ENCODE measurements at regions not wholly inside any gene's neighbourhood (a gene's known extent, or its start where the extent isn't known, plus 50 kb on each side); places are given as distances from the start of the nearest gene placed in this dataset.
A peak's percentile ranks its signal among the peaks of the same experiment; 100 is the strongest.

DNA sequence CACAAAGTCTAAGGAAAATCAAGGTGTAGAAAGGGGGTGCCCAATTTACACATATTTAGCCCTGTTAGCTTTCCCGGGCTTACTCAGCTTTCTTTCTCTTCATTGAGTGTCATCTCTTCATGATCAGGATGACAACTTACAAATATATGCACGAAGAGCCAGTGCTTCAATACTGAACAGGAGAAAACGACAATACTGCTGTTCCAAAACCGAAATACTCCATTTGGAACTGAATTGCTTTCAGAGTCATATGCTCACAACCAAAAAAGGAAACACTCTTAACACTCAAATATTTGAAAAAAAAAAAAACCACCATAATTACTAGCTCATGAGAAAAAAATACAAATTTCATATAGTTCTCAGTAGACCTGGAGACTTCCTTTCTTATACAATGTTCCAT, 272.1 kb upstream of the DUSP10 start (continued):
- TF ChIP-seq, protein P1, sequence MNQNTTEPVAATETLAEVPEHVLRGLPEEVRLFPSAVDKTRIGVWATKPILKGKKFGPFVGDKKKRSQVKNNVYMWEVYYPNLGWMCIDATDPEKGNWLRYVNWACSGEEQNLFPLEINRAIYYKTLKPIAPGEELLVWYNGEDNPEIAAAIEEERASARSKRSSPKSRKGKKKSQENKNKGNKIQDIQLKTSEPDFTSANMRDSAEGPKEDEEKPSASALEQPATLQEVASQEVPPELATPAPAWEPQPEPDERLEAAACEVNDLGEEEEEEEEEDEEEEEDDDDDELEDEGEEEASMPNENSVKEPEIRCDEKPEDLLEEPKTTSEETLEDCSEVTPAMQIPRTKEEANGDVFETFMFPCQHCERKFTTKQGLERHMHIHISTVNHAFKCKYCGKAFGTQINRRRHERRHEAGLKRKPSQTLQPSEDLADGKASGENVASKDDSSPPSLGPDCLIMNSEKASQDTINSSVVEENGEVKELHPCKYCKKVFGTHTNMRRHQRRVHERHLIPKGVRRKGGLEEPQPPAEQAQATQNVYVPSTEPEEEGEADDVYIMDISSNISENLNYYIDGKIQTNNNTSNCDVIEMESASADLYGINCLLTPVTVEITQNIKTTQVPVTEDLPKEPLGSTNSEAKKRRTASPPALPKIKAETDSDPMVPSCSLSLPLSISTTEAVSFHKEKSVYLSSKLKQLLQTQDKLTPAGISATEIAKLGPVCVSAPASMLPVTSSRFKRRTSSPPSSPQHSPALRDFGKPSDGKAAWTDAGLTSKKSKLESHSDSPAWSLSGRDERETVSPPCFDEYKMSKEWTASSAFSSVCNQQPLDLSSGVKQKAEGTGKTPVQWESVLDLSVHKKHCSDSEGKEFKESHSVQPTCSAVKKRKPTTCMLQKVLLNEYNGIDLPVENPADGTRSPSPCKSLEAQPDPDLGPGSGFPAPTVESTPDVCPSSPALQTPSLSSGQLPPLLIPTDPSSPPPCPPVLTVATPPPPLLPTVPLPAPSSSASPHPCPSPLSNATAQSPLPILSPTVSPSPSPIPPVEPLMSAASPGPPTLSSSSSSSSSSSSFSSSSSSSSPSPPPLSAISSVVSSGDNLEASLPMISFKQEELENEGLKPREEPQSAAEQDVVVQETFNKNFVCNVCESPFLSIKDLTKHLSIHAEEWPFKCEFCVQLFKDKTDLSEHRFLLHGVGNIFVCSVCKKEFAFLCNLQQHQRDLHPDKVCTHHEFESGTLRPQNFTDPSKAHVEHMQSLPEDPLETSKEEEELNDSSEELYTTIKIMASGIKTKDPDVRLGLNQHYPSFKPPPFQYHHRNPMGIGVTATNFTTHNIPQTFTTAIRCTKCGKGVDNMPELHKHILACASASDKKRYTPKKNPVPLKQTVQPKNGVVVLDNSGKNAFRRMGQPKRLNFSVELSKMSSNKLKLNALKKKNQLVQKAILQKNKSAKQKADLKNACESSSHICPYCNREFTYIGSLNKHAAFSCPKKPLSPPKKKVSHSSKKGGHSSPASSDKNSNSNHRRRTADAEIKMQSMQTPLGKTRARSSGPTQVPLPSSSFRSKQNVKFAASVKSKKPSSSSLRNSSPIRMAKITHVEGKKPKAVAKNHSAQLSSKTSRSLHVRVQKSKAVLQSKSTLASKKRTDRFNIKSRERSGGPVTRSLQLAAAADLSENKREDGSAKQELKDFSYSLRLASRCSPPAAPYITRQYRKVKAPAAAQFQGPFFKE (tag by site-specific recombination; IDR thresholded peaks at IDR 0.05; ENCODE audit: borderline replicate concordance), result no peak
- TF ChIP-seq ZNF596 (tag by site-specific recombination; IDR thresholded peaks at IDR 0.05), result no peak

DNA sequence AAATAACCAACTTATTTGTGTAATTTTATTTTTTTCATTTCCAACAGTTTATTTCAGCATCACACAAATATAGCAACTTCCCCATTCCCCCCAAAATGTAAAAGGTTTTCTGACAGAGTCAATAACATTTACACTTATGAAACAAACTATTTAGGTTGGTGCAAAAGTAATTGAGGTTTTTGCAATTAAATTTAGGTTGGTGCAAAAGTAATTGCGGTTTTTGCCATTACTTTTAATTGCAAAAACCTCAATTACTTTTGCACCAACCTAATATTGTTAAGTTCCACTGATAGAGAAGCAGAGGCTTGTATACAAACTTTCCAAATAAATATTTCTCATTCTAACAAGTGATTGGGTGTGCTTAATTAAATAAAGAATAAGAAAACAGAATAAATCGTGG, 270.9 kb upstream of the DUSP10 start:
- CTCF ChIA-PET, result no interaction called here

DNA sequence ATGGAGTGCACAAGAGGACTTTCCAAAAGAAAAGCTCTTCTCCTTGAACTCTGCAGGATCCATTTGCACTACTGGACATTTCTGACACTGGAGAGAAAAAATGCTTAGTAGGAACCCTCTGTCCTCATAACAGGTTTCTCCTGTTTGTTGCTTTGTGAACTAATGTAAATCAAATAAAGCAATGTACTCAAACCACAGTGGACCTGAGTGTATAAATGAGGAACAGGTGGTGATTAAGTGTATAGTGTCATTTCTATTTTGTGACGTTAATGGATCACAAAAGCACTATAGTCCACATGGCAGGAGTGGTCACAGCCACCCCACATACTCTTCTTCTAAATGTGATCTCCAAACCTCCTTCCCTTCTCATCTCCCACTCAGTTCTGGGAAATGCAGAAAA, 268.4 kb upstream of the DUSP10 start:
- H3K4me3 ChIP-seq (ENCODE audit: low read depth, low read length), result no peak overlapping the region
- H3K4me1 ChIP-seq (ENCODE audit: control insufficient read depth, insufficient read depth, low read length), result no peaks in the 10 kb centered on the region
- H3K9me3 ChIP-seq (ENCODE audit: control insufficient read depth, insufficient read depth, low read depth, low read length), result no peaks in the 10 kb centered on the region
- POLR2A ChIA-PET, result no interaction called here
- H3K36me3 ChIP-seq (ENCODE audit: control insufficient read depth in 2 of 2, insufficient read depth in 1 of 2, low read length in 2 of 2), result no peaks in the 10 kb centered on the region
- TF ChIP-seq ZNF354C (tag by site-specific recombination; IDR thresholded peaks at IDR 0.05; ENCODE audit: borderline replicate concordance, low read depth), result no peak
- CTCF ChIA-PET, result interaction anchor here (0.6 to 1.5 kb wide), 7 partner anchors 71 to 1093 kb away, joined by 3 to 6 read pairs (median 3); partner anchors contain the start of gene DUSP10
- H3K27ac ChIP-seq (ENCODE audit: extremely low read depth, low read depth, low read length), result no peak overlapping the region

More for the DNA sequence above, 270.9 kb upstream of the DUSP10 start:
- TF ChIP-seq ZNF23 (tag by site-specific recombination; IDR thresholded peaks at IDR 0.05; ENCODE audit: borderline replicate concordance) (no peak), ZNF335 (tag by site-specific recombination; conservative IDR thresholded peaks at IDR 0.05) (no peak), ZNF394 (tag by site-specific recombination; IDR thresholded peaks at IDR 0.05; ENCODE audit: borderline replicate concordance) (no peak), ZNF624 (tag by site-specific recombination; IDR thresholded peaks at IDR 0.05) (no peak), ZNF830 (tag by site-specific recombination; IDR thresholded peaks at IDR 0.05; ENCODE audit: low read depth) (no peak)
- TF ChIP-seq, protein P2, sequence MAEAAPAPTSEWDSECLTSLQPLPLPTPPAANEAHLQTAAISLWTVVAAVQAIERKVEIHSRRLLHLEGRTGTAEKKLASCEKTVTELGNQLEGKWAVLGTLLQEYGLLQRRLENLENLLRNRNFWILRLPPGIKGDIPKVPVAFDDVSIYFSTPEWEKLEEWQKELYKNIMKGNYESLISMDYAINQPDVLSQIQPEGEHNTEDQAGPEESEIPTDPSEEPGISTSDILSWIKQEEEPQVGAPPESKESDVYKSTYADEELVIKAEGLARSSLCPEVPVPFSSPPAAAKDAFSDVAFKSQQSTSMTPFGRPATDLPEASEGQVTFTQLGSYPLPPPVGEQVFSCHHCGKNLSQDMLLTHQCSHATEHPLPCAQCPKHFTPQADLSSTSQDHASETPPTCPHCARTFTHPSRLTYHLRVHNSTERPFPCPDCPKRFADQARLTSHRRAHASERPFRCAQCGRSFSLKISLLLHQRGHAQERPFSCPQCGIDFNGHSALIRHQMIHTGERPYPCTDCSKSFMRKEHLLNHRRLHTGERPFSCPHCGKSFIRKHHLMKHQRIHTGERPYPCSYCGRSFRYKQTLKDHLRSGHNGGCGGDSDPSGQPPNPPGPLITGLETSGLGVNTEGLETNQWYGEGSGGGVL (tag by site-specific recombination; IDR thresholded peaks at IDR 0.05), result no peak
- Histone ChIP-seq H3K36me3 (ENCODE audit: control insufficient read depth in 2 of 2, insufficient read depth in 1 of 2, low read length in 2 of 2) (no peaks in the 10 kb centered on the region), H3K4me1 (ENCODE audit: control insufficient read depth, insufficient read depth, low read length) (no peaks in the 10 kb centered on the region), H3K9me3 (ENCODE audit: control insufficient read depth, insufficient read depth, low read depth, low read length) (no peaks in the 10 kb centered on the region), H3K4me3 (ENCODE audit: low read depth, low read length) (no peak overlapping the region), H3K27ac (ENCODE audit: extremely low read depth, low read depth, low read length) (no peak overlapping the region)
- POLR2A ChIA-PET, result interaction anchor here (0.7 kb wide), 1 partner anchor 1190 kb away, joined by 6 read pairs; no protein-coding TSS in a partner anchor

DNA sequence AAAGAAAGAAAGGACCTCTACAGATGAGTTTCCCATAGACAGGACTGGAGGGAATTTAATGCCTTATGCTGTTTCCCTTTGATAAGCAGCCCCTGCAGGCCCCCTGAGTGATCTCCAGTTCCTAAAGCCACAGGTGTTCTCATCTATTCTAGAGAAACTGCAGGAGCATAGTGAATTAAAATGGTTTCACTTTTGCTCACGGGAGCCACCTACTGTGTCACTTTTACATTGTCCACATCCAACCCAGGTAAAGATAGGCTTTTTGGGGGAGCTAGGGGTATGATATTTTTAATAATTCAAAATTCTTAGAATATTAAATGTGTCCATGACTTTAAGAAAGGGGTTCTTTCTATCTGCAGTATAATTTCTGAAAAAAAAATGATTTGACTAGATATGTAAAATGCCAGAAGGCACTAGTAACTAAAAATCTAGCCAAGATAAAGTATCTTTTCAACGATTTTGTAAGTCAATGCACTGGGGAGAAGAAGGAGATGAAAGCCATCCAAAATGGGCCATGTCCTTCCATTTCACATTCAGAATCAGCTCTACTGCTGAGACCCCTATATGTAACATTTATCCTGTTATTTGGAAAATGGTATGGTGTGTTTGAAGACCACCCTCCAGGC, 267.3 kb upstream of the DUSP10 start:
- CTCF ChIA-PET, result interaction anchor here (0.5 to 1.5 kb wide), 9 partner anchors 39 to 697 kb away, joined by 3 to 6 read pairs (median 3); partner anchors contain the start of gene DUSP10
- H3K36me3 ChIP-seq (ENCODE audit: control insufficient read depth in 2 of 2, insufficient read depth in 1 of 2, low read length in 2 of 2), result no peaks in the 10 kb centered on the region
- no peaks in the 10 kb centered on the region for H3K9me3 ChIP-seq (ENCODE audit: control insufficient read depth, insufficient read depth, low read depth, low read length)
- no peak overlapping the region for H3K4me3 ChIP-seq (ENCODE audit: low read depth, low read length)
- POLR2A ChIA-PET, result no interaction called here
- H3K4me1 ChIP-seq (ENCODE audit: control insufficient read depth, insufficient read depth, low read length), result no peaks in the 10 kb centered on the region
- no peak overlapping the region for H3K27ac ChIP-seq (ENCODE audit: extremely low read depth, low read depth, low read length)
- TF ChIP-seq ZNF175 (tag by site-specific recombination; IDR thresholded peaks at IDR 0.05), result no peak
- no peak for TF ChIP-seq ZNF747 (tag by site-specific recombination; IDR thresholded peaks at IDR 0.05)
- no peak for TF ChIP-seq ZSCAN30 (tag by site-specific recombination; IDR thresholded peaks at IDR 0.05)
- no peak for TF ChIP-seq ZNF561 (tag by site-specific recombination; IDR thresholded peaks at IDR 0.05; ENCODE audit: borderline replicate concordance)
- TF ChIP-seq ZIC2 (tag by site-specific recombination; IDR thresholded peaks at IDR 0.05), result 0 out of 2 replicates have a peak, but pooled peaks have one; percentile 23
- TF ChIP-seq, protein P3, sequence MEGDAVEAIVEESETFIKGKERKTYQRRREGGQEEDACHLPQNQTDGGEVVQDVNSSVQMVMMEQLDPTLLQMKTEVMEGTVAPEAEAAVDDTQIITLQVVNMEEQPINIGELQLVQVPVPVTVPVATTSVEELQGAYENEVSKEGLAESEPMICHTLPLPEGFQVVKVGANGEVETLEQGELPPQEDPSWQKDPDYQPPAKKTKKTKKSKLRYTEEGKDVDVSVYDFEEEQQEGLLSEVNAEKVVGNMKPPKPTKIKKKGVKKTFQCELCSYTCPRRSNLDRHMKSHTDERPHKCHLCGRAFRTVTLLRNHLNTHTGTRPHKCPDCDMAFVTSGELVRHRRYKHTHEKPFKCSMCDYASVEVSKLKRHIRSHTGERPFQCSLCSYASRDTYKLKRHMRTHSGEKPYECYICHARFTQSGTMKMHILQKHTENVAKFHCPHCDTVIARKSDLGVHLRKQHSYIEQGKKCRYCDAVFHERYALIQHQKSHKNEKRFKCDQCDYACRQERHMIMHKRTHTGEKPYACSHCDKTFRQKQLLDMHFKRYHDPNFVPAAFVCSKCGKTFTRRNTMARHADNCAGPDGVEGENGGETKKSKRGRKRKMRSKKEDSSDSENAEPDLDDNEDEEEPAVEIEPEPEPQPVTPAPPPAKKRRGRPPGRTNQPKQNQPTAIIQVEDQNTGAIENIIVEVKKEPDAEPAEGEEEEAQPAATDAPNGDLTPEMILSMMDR (tag by site-specific recombination; IDR thresholded peaks at IDR 0.05), result no peak
- TF ChIP-seq ZBTB7A (tag by site-specific recombination; IDR thresholded peaks at IDR 0.05; ENCODE audit: low read depth), result no peak
- TF ChIP-seq SCRT2 (tag by site-specific recombination; IDR thresholded peaks at IDR 0.05), result peak; percentile 85
- no peak for TF ChIP-seq ZNF629 (tag by site-specific recombination; IDR thresholded peaks at IDR 0.05)
- no peak for TF ChIP-seq ZNF292 (tag by site-specific recombination; IDR thresholded peaks at IDR 0.05; ENCODE audit: borderline replicate concordance, low read depth)
- no peak for TF ChIP-seq ZBTB48 (tag by site-specific recombination; IDR thresholded peaks at IDR 0.05)

Data from HEK293 (cell line).